Smooth muscle cell (in vitro differentiated cells): ENCODE measurements at regions not wholly inside any gene's neighbourhood (a gene's known extent, or its start where the extent isn't known, plus 50 kb on each side); places are given as distances from the start of the nearest gene placed in this dataset.

ENCODE experiments used
- DNase-seq: peaks from one replicate; lab custom pipeline; 2025; ENCODE audit not compliant: unreplicated experiment; lab: John Stamatoyannopoulos, UW
- H2AFZ ChIP-seq: fragments of 200-600 bp; sonication (generic); 2 replicates; pipeline ENCODE4 v1.6.0; 2016; ENCODE audit warnings: antibody characterized with exemption, low read depth, mild to moderate bottlenecking
- H3F3A ChIP-seq: fragments of 200-600 bp; sonication (generic); 2 replicates; pipeline ENCODE4 v1.6.0; 2017; ENCODE audit warnings: antibody characterized with exemption, low read depth
- H3K27ac ChIP-seq: fragments of 200-600 bp; sonication (generic); 2 replicates; pipeline ENCODE4 v1.5.1; 2016; ENCODE audit warnings: low read depth, mild to moderate bottlenecking
- H3K27me3 ChIP-seq: fragments of 200-600 bp; sonication (generic); 2 replicates; pipeline ENCODE4 v1.6.1; 2016; ENCODE audit warnings: low read depth, mild to moderate bottlenecking
- H3K36me3 ChIP-seq: fragments of 200-600 bp; sonication (generic); 2 replicates; pipeline ENCODE4 v1.5.1; 2016; ENCODE audit warnings: low read depth
- H3K4me1 ChIP-seq: fragments of 200-600 bp; sonication (generic); 2 replicates; pipeline ENCODE4 v1.5.1; 2016; ENCODE audit warnings: low read depth
- H3K4me2 ChIP-seq: fragments of 200-600 bp; sonication (generic); 2 replicates; pipeline ENCODE4 v1.6.0; 2016; ENCODE audit warnings: mild to moderate bottlenecking
- H3K4me3 ChIP-seq: fragments of 200-600 bp; sonication (generic); 2 replicates; pipeline ENCODE4 v1.5.1; 2016; ENCODE audit warnings: mild to moderate bottlenecking
- H3K79me2 ChIP-seq: fragments of 200-600 bp; sonication (generic); 2 replicates; pipeline ENCODE4 v1.6.0; 2016; ENCODE audit warnings: low read depth, mild to moderate bottlenecking
- H3K9ac ChIP-seq: fragments of 200-600 bp; sonication (generic); 2 replicates; pipeline ENCODE4 v1.6.0; 2016; ENCODE audit warnings: low read depth
- H3K9me3 ChIP-seq: fragments of 200-600 bp; sonication (generic); replicated peaks from 2 replicates; pipeline ENCODE4 v1.5.1; 2016; ENCODE audit warnings: low read depth
- H4K20me1 ChIP-seq: fragments of 200-600 bp; sonication (generic); 2 replicates; pipeline ENCODE4 v1.6.0; 2016; ENCODE audit warnings: low read depth
- CTCF ChIP-seq: fragments of 200-600 bp; sonication (generic); IDR thresholded peaks from 2 replicates; pipeline ENCODE4 v1.5.1; 2017; ENCODE audit warnings: borderline replicate concordance, mild to moderate bottlenecking, antibody characterized with exemption; ENCODE audit not compliant: insufficient read depth, poor library complexity, severe bottlenecking
- WGBS: methylation state at CpG from one replicate; pipeline ENCODE4 v1.1.7; 2016; ENCODE audit warnings: low lambda C conversion rate; 5-methylcytosine and 5-hydroxymethylcytosine counted together

- no peak overlapping the region for H3K9ac ChIP-seq
- no peak overlapping the region for H3K4me2 ChIP-seq
- no peaks in the 10 kb centered on the region for H3K36me3 ChIP-seq
- H3F3A ChIP-seq: no peaks in the 10 kb centered on the region
- H3K27ac ChIP-seq: no peak overlapping the region
- 85% methylated on average over 2 of the region's 2 CpGs for WGBS
- H3K4me3 ChIP-seq: no peak overlapping the region
- H3K27me3 ChIP-seq: peaks cover 4% of the 10 kb centered on the region
- no peak overlapping the region for H2AFZ ChIP-seq
- H3K4me1 ChIP-seq: no peaks in the 10 kb centered on the region
- no peak for DNase-seq
- TF ChIP-seq CTCF: no peak
- no peaks in the 10 kb centered on the region for H4K20me1 ChIP-seq
- no peaks in the 10 kb centered on the region for H3K9me3 ChIP-seq
- no peaks in the 10 kb centered on the region for H3K79me2 ChIP-seq
Observed at GRCh38 chr4:77229433-77229832, 72.4 kb downstream of the CCNG2 start.

- Histone ChIP-seq H3K9me3 (no peaks in the 10 kb centered on the region), H3K27ac (no peak overlapping the region), H3F3A (no peaks in the 10 kb centered on the region), H3K9ac (no peak overlapping the region), H3K27me3 (peaks cover 34% of the 10 kb centered on the region), H3K4me3 (no peak overlapping the region), H3K4me1 (no peaks in the 10 kb centered on the region), H3K79me2 (no peaks in the 10 kb centered on the region), H4K20me1 (no peaks in the 10 kb centered on the region), H3K4me2 (no peak overlapping the region), H3K36me3 (no peaks in the 10 kb centered on the region), H2AFZ (no peak overlapping the region)
- no peak for DNase-seq
- TF ChIP-seq CTCF: no peak
- 51% methylated on average over 4 of the region's 4 CpGs for WGBS
Observed at GRCh38 chr4:77232653-77233052, 75.6 kb downstream of the CCNG2 start.

DNA sequence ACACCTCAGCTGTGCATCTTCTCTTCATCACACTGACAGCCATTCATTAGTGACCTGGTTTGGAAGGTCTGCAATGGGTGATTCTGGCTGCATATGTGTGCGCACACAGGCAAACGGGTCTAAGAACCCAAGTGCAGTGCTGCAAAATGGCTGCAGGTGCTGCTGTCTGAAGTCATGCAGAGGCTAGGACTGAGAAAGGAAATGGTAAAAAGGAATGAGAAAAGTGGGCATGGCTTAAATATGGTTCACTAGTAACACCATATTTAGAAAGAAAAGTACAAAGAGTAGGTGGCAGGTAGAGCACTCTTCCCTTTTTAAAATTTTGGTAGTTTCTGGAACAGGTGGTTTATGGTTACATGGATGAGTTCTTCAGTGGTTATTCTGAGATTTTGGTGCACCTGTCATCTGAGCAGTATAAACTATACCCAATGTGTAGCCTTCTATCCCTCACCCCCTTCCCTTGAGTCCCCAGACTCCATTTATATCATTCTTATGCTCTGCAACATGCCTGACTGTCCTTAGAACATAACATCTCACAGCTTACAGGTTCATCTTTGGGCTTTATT, 78.4 kb downstream of the CCNG2 start:
- H3K9me3 ChIP-seq: no peaks in the 10 kb centered on the region

More for the DNA sequence above, 78.4 kb downstream of the CCNG2 start:
- H3K27ac ChIP-seq: no peak overlapping the region
- H3K9ac ChIP-seq: no peak overlapping the region
- H3K36me3 ChIP-seq: no peaks in the 10 kb centered on the region
- DNase-seq: no peak
- no peak overlapping the region for H3K4me2 ChIP-seq
- no peaks in the 10 kb centered on the region for H4K20me1 ChIP-seq
- H3K79me2 ChIP-seq: no peaks in the 10 kb centered on the region
- TF ChIP-seq CTCF: no peak
- 84% methylated on average over 2 of the region's 2 CpGs for WGBS
- H3K4me1 ChIP-seq: no peaks in the 10 kb centered on the region
- H3F3A ChIP-seq: no peaks in the 10 kb centered on the region
- no peak overlapping the region for H3K4me3 ChIP-seq
- no peak overlapping the region for H2AFZ ChIP-seq
- peaks cover 50% of the 10 kb centered on the region for H3K27me3 ChIP-seq
